ENCODE measurements at regions not wholly inside any gene's neighbourhood (a gene's known extent, or its start where the extent isn't known, plus 50 kb on each side); places are given as distances from the start of the nearest gene placed in this dataset.

GRCh38 chr20:60903325-60903971 lies 348.6 kb upstream of the CDH4 start:
- no peak for DNase-seq
- no peaks in the 10 kb centered on the region for H3K27me3 ChIP-seq (ENCODE audit: control insufficient read depth, insufficient read depth, low read length)
- no peak overlapping the region for H3K4me3 ChIP-seq (ENCODE audit: insufficient read depth, low read depth, low read length)
- H3K36me3 ChIP-seq (replicated peaks; ENCODE audit: control insufficient read depth, insufficient read depth, low read length): no peaks in the 10 kb centered on the region

- Histone ChIP-seq H3K4me3 (ENCODE audit: insufficient read depth, low read depth, low read length) (no peak overlapping the region), H3K27me3 (ENCODE audit: control insufficient read depth, insufficient read depth, low read length) (no peaks in the 10 kb centered on the region), H3K36me3 (replicated peaks; ENCODE audit: control insufficient read depth, insufficient read depth, low read length) (no peaks in the 10 kb centered on the region)
- DNase-seq: no peak
These were observed 347.3 kb upstream of the CDH4 start for GRCh38 chr20:60904730-60905129.

GRCh38 chr20:60905919-60906318 lies 346.1 kb upstream of the CDH4 start:
- Histone ChIP-seq H3K36me3 (replicated peaks; ENCODE audit: control insufficient read depth, insufficient read depth, low read length) (no peaks in the 10 kb centered on the region), H3K27me3 (ENCODE audit: control insufficient read depth, insufficient read depth, low read length) (no peaks in the 10 kb centered on the region), H3K4me3 (ENCODE audit: insufficient read depth, low read depth, low read length) (no peak overlapping the region)
- no peak for DNase-seq

GRCh38 chr20:60906555-60906954 lies 345.5 kb upstream of the CDH4 start:
- Histone ChIP-seq H3K27me3 (ENCODE audit: control insufficient read depth, insufficient read depth, low read length) (no peaks in the 10 kb centered on the region), H3K36me3 (replicated peaks; ENCODE audit: control insufficient read depth, insufficient read depth, low read length) (no peaks in the 10 kb centered on the region), H3K4me3 (ENCODE audit: insufficient read depth, low read depth, low read length) (no peak overlapping the region)
- no peak for DNase-seq

DNA sequence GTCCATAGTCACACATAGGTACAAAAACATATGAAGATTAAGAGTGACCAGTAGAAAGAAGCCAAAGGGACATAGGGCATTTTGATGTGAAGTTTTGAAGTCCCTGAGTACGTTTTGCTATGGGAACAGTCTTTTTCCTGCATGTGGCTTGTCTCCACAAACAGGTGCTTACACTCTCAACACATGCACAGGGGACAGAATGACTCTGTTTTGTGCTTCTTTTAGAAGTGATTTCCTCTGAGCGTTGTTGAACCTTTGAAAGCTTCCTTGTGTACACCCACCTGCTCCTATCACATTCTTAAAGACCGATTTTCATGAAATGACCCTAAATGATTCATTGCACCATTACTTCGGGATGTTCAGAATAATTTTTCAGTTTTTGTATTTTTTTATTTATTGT lies 338.8 kb upstream of the CDH4 start:
- H3K36me3 ChIP-seq (replicated peaks; ENCODE audit: control insufficient read depth, insufficient read depth, low read length): no peaks in the 10 kb centered on the region
- H3K27me3 ChIP-seq (ENCODE audit: control insufficient read depth, insufficient read depth, low read length): no peaks in the 10 kb centered on the region
- DNase-seq: no peak
- no peak overlapping the region for H3K4me3 ChIP-seq (ENCODE audit: insufficient read depth, low read depth, low read length)

GRCh38 chr20:60921022-60921622 lies 330.9 kb upstream of the CDH4 start:
- Histone ChIP-seq H3K27me3 (ENCODE audit: control insufficient read depth, insufficient read depth, low read length) (peaks cover 2% of the 10 kb centered on the region; the same call in 1 of the 2 replicates), H3K4me3 (ENCODE audit: insufficient read depth, low read depth, low read length) (no peak overlapping the region), H3K36me3 (replicated peaks; ENCODE audit: control insufficient read depth, insufficient read depth, low read length) (no peaks in the 10 kb centered on the region)
- DNase-seq: peak; percentile 38

DNA sequence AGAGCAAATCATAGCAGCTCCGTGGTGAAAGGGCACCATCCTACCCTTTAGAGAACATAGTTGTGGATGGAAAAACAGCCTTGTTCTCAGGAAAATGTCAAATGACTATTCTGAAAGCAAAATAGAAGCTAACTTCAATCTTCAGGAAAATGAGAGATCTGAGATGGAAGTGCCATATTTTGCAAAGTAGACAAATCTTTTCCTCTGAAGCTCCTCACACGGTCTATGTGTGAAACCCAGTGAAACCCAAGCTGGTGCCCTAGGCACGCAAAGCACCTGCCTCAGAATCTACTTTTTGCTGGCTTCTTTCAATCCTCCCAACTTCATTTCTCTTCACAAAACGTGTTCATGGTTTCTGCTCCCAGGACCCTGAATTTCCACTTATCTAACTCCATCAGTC lies 325.2 kb upstream of the CDH4 start:
- peaks cover 8% of the 10 kb centered on the region for H3K27me3 ChIP-seq (ENCODE audit: control insufficient read depth, insufficient read depth, low read length)
- no peak for DNase-seq

DNA sequence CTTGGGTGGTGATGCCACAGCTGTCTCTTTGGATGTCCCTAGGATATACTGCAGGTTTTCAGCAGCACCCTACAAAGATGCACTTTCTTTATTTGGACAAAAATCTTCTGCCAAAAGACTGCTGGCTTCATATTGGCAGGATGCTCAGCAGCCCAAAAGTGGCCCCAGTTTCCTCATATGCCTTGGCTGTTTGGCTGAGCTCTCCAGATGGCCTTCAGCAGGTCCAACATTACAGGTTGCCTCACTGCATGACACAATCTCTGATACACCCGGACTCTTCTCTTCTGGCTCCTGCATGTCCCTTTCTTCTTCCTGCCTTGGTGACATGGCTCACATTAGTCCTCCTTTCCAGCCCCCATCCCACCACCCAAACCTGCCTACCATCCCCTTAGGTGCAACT lies 323.7 kb upstream of the CDH4 start:
- DNase-seq: no peak
- Histone ChIP-seq H3K36me3 (replicated peaks; ENCODE audit: control insufficient read depth, insufficient read depth, low read length) (no peaks in the 10 kb centered on the region), H3K27me3 (ENCODE audit: control insufficient read depth, insufficient read depth, low read length) (peaks cover 8% of the 10 kb centered on the region), H3K4me3 (ENCODE audit: insufficient read depth, low read depth, low read length) (no peak overlapping the region)

More for the DNA sequence above, 325.2 kb upstream of the CDH4 start:
- Histone ChIP-seq H3K36me3 (replicated peaks; ENCODE audit: control insufficient read depth, insufficient read depth, low read length) (no peaks in the 10 kb centered on the region), H3K4me3 (ENCODE audit: insufficient read depth, low read depth, low read length) (no peak overlapping the region)

- H3K36me3 ChIP-seq (replicated peaks; ENCODE audit: control insufficient read depth, insufficient read depth, low read length): no peaks in the 10 kb centered on the region
- no peak overlapping the region for H3K4me3 ChIP-seq (ENCODE audit: insufficient read depth, low read depth, low read length)
- DNase-seq: no peak
- H3K27me3 ChIP-seq (ENCODE audit: control insufficient read depth, insufficient read depth, low read length): peaks cover 8% of the 10 kb centered on the region
These were observed 321.9 kb upstream of the CDH4 start for GRCh38 chr20:60930023-60930790.

GRCh38 chr20:60931696-60932095 lies 320.4 kb upstream of the CDH4 start:
- peaks cover 8% of the 10 kb centered on the region for H3K27me3 ChIP-seq (ENCODE audit: control insufficient read depth, insufficient read depth, low read length)
- no peak overlapping the region for H3K4me3 ChIP-seq (ENCODE audit: insufficient read depth, low read depth, low read length)
- no peak for DNase-seq
- H3K36me3 ChIP-seq (replicated peaks; ENCODE audit: control insufficient read depth, insufficient read depth, low read length): no peaks in the 10 kb centered on the region

GRCh38 chr20:60934724-60935123 lies 317.3 kb upstream of the CDH4 start:
- Histone ChIP-seq H3K36me3 (replicated peaks; ENCODE audit: control insufficient read depth, insufficient read depth, low read length) (no peaks in the 10 kb centered on the region), H3K4me3 (ENCODE audit: insufficient read depth, low read depth, low read length) (no peak overlapping the region), H3K27me3 (ENCODE audit: control insufficient read depth, insufficient read depth, low read length) (peaks cover 6% of the 10 kb centered on the region)
- no peak for DNase-seq

DNA sequence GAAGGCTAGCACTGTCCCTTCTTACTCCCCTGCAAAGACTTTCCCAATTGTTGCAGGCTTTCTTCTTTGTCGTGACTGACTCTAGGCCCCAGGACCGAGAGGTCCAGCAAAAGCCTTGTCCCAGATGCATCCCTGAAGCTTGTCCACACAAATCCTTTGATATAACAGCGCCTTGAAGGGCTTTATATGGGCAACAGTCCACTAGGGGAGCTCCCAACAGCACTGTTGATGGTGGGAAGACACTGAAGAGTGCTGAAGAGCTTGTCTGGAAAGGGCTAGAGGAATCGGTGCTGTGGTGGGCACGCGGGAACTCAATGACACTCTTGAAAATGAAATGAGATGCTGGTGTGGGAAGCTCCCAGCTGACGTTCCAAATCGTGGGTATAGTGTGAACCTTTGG lies 316.1 kb upstream of the CDH4 start:
- DNase-seq: peak; percentile 27
- no peaks in the 10 kb centered on the region for H3K36me3 ChIP-seq (replicated peaks; ENCODE audit: control insufficient read depth, insufficient read depth, low read length)
- H3K27me3 ChIP-seq (ENCODE audit: control insufficient read depth, insufficient read depth, low read length): peaks cover 2% of the 10 kb centered on the region
- H3K4me3 ChIP-seq (ENCODE audit: insufficient read depth, low read depth, low read length): no peak overlapping the region

DNA sequence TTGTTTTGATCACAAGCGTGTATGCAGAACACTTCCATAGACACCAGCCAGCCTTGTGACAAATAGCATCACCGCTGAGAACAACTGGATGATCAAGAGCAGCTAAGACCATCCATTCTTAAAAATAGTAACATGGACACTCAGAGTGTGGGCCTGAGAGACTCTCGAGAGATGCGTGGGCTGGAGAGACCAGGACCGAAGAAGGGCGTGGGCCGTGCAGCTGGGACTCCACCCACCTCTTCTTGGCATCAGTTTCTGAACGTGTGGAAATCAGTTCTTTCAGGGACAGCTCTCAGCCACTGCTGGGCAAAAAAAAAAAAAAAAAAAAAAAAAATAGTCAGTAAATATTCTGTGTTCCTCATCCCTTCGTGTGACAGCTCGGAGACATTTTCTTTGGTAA lies 314.5 kb upstream of the CDH4 start:
- H3K36me3 ChIP-seq (replicated peaks; ENCODE audit: control insufficient read depth, insufficient read depth, low read length): no peaks in the 10 kb centered on the region
- no peak overlapping the region for H3K4me3 ChIP-seq (ENCODE audit: insufficient read depth, low read depth, low read length)
- no peak for DNase-seq
- H3K27me3 ChIP-seq (ENCODE audit: control insufficient read depth, insufficient read depth, low read length): peaks cover 2% of the 10 kb centered on the region

DNA sequence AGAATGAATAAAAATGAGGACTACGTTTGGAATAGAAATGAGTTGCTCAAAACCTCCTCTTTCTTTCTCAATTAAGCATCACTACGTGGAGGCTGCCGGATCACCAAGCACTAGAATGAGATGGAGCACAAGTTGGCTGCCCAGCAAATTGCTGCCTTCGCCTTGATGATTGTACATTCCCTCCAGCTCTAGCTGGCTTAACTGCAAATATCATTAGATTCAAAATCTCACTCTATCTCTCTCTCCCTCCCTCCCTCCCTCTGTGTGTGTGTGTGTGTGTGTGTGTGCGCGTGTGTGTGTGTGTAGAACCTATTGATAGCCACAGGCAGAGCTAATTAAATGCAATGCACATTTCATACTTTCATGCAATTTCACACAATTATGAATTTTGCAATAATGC lies 310.7 kb upstream of the CDH4 start:
- peaks cover 6% of the 10 kb centered on the region for H3K27me3 ChIP-seq (ENCODE audit: control insufficient read depth, insufficient read depth, low read length)
- H3K36me3 ChIP-seq (replicated peaks; ENCODE audit: control insufficient read depth, insufficient read depth, low read length): no peaks in the 10 kb centered on the region
- DNase-seq: no peak
- H3K4me3 ChIP-seq (ENCODE audit: insufficient read depth, low read depth, low read length): no peak overlapping the region

DNA sequence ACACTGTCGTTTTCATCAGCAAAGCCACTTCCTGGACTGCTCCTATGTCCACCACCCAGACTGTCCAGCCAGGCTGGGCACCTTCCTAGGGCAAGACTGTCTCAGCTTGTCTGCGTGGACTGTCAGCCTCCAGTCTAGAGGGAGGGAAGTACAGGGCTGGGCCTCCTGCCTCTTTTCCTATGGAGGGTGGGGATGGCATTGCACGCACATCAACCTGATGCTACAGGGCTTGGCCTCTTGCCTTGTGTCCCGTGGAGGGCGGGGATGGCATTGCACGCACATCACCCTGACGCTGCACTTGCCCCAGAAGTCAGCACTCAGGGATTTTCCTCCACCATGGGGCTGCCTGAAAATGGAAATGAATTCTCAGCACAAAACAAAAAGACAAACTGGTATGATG lies 304.2 kb upstream of the CDH4 start:
- DNase-seq: no peak
- Histone ChIP-seq H3K4me3 (ENCODE audit: insufficient read depth, low read depth, low read length) (no peak overlapping the region), H3K27me3 (ENCODE audit: control insufficient read depth, insufficient read depth, low read length) (peaks cover 9% of the 10 kb centered on the region), H3K36me3 (replicated peaks; ENCODE audit: control insufficient read depth, insufficient read depth, low read length) (no peaks in the 10 kb centered on the region)

Data from H7 (cell line).